ENCODE measurements at regions not wholly inside any gene's neighbourhood (a gene's known extent, or its start where the extent isn't known, plus 50 kb on each side); places are given as distances from the start of the nearest gene placed in this dataset.

- no peak for DNase-seq (ENCODE audit: low read depth, low spot score)
Observed at GRCh38 chr12:96132819-96133218, 61.4 kb upstream of the ELK3 start.

DNA sequence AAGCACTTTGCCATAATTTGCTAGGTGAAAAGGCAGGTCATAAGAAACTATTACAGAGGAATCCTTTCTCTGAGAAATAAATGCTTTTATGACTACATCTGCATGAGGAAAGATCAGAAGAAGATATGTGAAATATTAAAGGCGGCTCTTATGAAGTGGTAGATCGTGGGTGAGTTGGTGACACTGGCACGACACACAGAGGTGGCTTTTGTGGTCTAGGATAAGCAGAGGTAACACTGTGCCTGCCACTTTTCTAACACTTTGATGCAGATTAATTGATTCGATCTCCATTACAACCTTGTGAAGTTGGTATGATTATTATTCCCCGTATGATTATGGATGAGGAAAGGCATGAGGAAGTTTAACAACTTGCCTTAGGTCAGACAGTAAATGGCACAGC is 60.0 kb upstream of the ELK3 start:
- DNase-seq (ENCODE audit: low read depth, low spot score) = no peak

- DNase-seq (ENCODE audit: low read depth, low spot score) = peak; percentile 39
Observed at GRCh38 chr12:96136161-96136560, 58.0 kb upstream of the ELK3 start.

GRCh38 chr12:96136725-96137378 is 57.3 kb upstream of the ELK3 start:
- no peak for DNase-seq (ENCODE audit: low read depth, low spot score)

- DNase-seq (ENCODE audit: low read depth, low spot score) = no peak
Observed at GRCh38 chr12:96140174-96140573, 54.0 kb upstream of the ELK3 start.

GRCh38 chr12:96141216-96141912 is 52.8 kb upstream of the ELK3 start:
- peak; percentile 14 for DNase-seq (ENCODE audit: low read depth, low spot score)

DNA sequence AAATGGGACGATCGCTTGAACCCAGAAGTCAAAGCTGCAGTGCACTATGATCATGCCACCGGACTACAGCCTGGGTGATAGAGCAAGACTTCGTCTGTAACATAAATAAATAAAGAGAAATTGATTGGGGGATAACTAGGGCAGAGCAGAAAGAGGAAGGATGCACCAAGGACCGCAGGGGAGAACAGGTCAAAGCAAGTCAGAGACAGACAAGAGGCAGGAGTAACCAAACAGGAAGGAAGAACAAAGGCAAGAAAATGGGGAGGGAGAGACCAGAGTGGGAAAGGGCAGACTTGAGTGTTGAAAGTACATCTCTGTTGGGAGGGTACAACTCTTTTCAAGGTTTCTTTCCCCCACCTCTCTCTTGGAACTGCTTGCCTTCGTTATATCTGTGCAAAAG is 50.8 kb upstream of the ELK3 start:
- no peak for DNase-seq (ENCODE audit: low read depth, low spot score)

DNA sequence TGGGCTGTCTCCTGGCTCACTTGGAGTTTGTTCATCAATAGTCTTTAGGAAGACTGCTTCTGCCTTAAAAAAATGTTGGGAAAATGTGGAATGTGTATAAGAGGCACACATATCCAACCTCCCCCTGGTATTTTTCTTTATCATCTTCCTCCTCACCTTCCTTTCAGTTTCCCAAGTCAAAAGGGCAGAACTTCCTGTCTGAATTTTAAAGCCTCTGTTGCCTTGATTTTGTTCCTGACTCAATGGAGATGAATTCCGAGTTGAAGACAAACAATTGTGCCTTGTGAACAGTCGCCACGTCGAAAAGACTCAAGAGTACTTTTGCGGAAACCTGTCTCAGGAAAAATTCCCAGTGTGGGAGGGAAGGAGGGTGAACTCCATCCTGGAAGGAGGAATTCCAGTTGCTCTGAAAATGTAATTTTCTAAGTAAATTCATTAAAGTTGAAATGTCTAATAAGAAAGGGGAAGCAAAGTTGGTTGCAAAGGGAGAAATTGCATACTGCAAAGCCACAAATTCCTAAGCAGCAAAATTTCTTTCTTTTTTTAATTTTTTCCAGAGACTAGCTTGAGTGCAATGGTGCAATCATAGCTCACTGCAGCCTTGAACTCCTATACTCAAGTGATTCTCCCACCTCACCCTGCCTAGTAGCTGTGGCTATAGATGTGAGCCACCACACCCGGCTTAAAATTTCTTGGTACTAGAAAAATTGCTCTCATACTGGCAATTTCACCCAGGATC is 50.2 kb upstream of the ELK3 start:
- no peak for DNase-seq (ENCODE audit: low read depth, low spot score)

Data from ELF-1 (cell line).